ENCODE measurements at regions not wholly inside any gene's neighbourhood (a gene's known extent, or its start where the extent isn't known, plus 50 kb on each side); places are given as distances from the start of the nearest gene placed in this dataset.
A peak's percentile ranks its signal among the peaks of the same experiment; 100 is the strongest.
"Not testable (repeated sequence)": the region's sequence is repeated elsewhere in the genome, so short reads cannot be mapped to it uniquely, and the experiment has no call there.

GRCh38 chr18:14190776-14191442, 58.7 kb upstream of the ZNF519 start:
- DNase-seq (ENCODE audit: low read depth, low spot score) = not testable (repeated sequence)

DNA sequence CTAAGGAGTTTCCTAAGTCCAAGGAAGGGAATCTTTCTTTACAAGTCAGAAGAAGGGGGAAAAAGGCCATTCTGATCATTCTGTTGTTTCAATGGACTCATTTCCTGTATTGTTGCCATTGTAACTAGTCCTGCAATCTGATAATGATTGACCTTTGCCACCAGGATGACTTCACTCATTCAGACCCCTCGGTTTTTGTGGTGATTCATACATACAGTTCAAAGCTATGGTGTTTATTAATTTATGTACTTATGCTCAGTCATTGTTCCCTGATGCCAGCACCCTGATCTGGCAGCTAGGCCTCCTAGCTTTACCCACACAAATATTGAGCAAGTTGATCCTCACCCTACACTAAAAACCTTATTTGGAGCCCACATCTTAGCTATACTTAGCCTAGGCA, 57.6 kb upstream of the ZNF519 start:
- DNase-seq (ENCODE audit: low read depth, low spot score) = peak; percentile 35

GRCh38 chr18:14188751-14189406, 56.6 kb upstream of the ZNF519 start:
- not testable (repeated sequence) for DNase-seq (ENCODE audit: low read depth, low spot score)
